ENCODE measurements at regions not wholly inside any gene's neighbourhood (a gene's known extent, or its start where the extent isn't known, plus 50 kb on each side); places are given as distances from the start of the nearest gene placed in this dataset.
A peak's percentile ranks its signal among the peaks of the same experiment; 100 is the strongest.

- Histone ChIP-seq H3K9me2 (replicated peaks; ENCODE audit: insufficient read depth) (no peaks in the 10 kb centered on the region), H3K4me1 (ENCODE audit: insufficient read depth) (no peaks in the 10 kb centered on the region), H3K4me2 (no peak overlapping the region), H3K36me3 (replicated peaks; ENCODE audit: insufficient read depth, low read depth) (no peaks in the 10 kb centered on the region), H3K79me2 (no peaks in the 10 kb centered on the region), H2AFZ (no peak overlapping the region), H3K9me3 (ENCODE audit: low read depth) (no peaks in the 10 kb centered on the region), H3K27ac (no peak overlapping the region), H3K4me3 (no peak overlapping the region), H4K20me1 (ENCODE audit: insufficient read depth, poor library complexity, severe bottlenecking) (no peaks in the 10 kb centered on the region), H3K27me3 (no peaks in the 10 kb centered on the region)
- no peak for DNase-seq (ENCODE audit: low spot score)
- TF ChIP-seq EZH2 (IDR thresholded peaks at IDR 0.05; ENCODE audit: borderline replicate concordance) (no peak), EZH2phosphoT487 (IDR thresholded peaks at IDR 0.05; ENCODE audit: low read depth, severe bottlenecking, unreplicated experiment) (no peak), CTCF (IDR thresholded peaks at IDR 0.05; ENCODE audit: poor library complexity) (no peak)
- WGBS (ENCODE audit: low lambda C conversion rate, missing lambda C conversion rate), result 76% methylated on average over 2 of the region's 2 CpGs
Observed at GRCh38 chr10:108208732-108209131, 1044.2 kb upstream of the SORCS1 start.

GRCh38 chr10:108208038-108208437, 1043.5 kb upstream of the SORCS1 start:
- 65% methylated on average over 3 of the region's 3 CpGs for WGBS (ENCODE audit: low lambda C conversion rate, missing lambda C conversion rate)
- Histone ChIP-seq H3K36me3 (replicated peaks; ENCODE audit: insufficient read depth, low read depth) (no peaks in the 10 kb centered on the region), H3K27ac (no peak overlapping the region), H3K79me2 (no peaks in the 10 kb centered on the region), H2AFZ (no peak overlapping the region), H3K9me3 (ENCODE audit: low read depth) (no peaks in the 10 kb centered on the region), H3K4me1 (ENCODE audit: insufficient read depth) (no peaks in the 10 kb centered on the region), H4K20me1 (ENCODE audit: insufficient read depth, poor library complexity, severe bottlenecking) (no peaks in the 10 kb centered on the region), H3K4me2 (no peak overlapping the region), H3K27me3 (no peaks in the 10 kb centered on the region), H3K4me3 (no peak overlapping the region), H3K9me2 (replicated peaks; ENCODE audit: insufficient read depth) (no peaks in the 10 kb centered on the region)
- TF ChIP-seq EZH2 (IDR thresholded peaks at IDR 0.05; ENCODE audit: borderline replicate concordance), result no peak
- TF ChIP-seq EZH2phosphoT487 (IDR thresholded peaks at IDR 0.05; ENCODE audit: low read depth, severe bottlenecking, unreplicated experiment), result no peak
- no peak for TF ChIP-seq CTCF (IDR thresholded peaks at IDR 0.05; ENCODE audit: poor library complexity)
- no peak for DNase-seq (ENCODE audit: low spot score)

GRCh38 chr10:108204528-108205305, 1040.2 kb upstream of the SORCS1 start:
- Histone ChIP-seq H3K4me2 (no peak overlapping the region), H3K79me2 (no peaks in the 10 kb centered on the region), H3K4me3 (no peak overlapping the region), H3K27ac (no peak overlapping the region), H3K9me3 (ENCODE audit: low read depth) (no peaks in the 10 kb centered on the region), H3K4me1 (ENCODE audit: insufficient read depth) (no peaks in the 10 kb centered on the region), H2AFZ (no peak overlapping the region), H3K9me2 (replicated peaks; ENCODE audit: insufficient read depth) (no peaks in the 10 kb centered on the region), H3K36me3 (replicated peaks; ENCODE audit: insufficient read depth, low read depth) (no peaks in the 10 kb centered on the region), H3K27me3 (no peaks in the 10 kb centered on the region), H4K20me1 (ENCODE audit: insufficient read depth, poor library complexity, severe bottlenecking) (no peaks in the 10 kb centered on the region)
- no peak for TF ChIP-seq EZH2phosphoT487 (IDR thresholded peaks at IDR 0.05; ENCODE audit: low read depth, severe bottlenecking, unreplicated experiment)
- TF ChIP-seq CTCF (IDR thresholded peaks at IDR 0.05; ENCODE audit: poor library complexity), result peak; percentile 76
- 68% methylated on average over 8 of the region's 8 CpGs for WGBS (ENCODE audit: low lambda C conversion rate, missing lambda C conversion rate)
- DNase-seq (ENCODE audit: low spot score), result peak; percentile 67
